ENCODE measurements at regions not wholly inside any gene's neighbourhood (a gene's known extent, or its start where the extent isn't known, plus 50 kb on each side); places are given as distances from the start of the nearest gene placed in this dataset.
"Not testable (repeated sequence)": the region's sequence is repeated elsewhere in the genome, so short reads cannot be mapped to it uniquely, and the experiment has no call there.

GRCh38 chr2:131633827-131634695 is 106.4 kb downstream of the CCDC74A start:
- TF ChIP-seq IRF4 (IDR thresholded peaks at IDR 0.05; ENCODE audit: low read depth, low read length); NR2C1 (IDR thresholded peaks at IDR 0.05); IKZF2 (IDR thresholded peaks at IDR 0.05); POLR2A (IDR thresholded peaks at IDR 0.05; ENCODE audit: low read depth, low read length); CEBPB (IDR thresholded peaks at IDR 0.05; ENCODE audit: borderline replicate concordance in 1 of 2, low read depth in 2 of 2, low read length in 2 of 2); BHLHE40 (IDR thresholded peaks at IDR 0.05; ENCODE audit: borderline replicate concordance in 1 of 2, low read depth in 2 of 2, low read length in 1 of 2): not testable (repeated sequence)
- TF ChIP-seq CTCF (IDR thresholded peaks at IDR 0.05 in 2 of 3, conservative IDR thresholded peaks at IDR 0.05 in 1 of 3; ENCODE audit: control insufficient read depth in 2 of 3, extremely low read depth in 1 of 3, insufficient read depth in 1 of 3, low read depth in 3 of 3, low read length in 3 of 3), result peak in 2 of 3 experiments; percentile 18; a peak in 2 of 6 replicates
